GM12892 (cell line): ENCODE measurements at regions not wholly inside any gene's neighbourhood (a gene's known extent, or its start where the extent isn't known, plus 50 kb on each side); places are given as distances from the start of the nearest gene placed in this dataset.

Experiments
- POLR2A ChIP-seq: IDR thresholded peaks from 2 replicates; pipeline ENCODE4 v1.6.1; 2011; ENCODE audit warnings: low read depth, low read length, control low read depth
- POLR2AphosphoS5 ChIP-seq: IDR thresholded peaks from 2 replicates; pipeline ENCODE4 v1.6.1; 2011; ENCODE audit warnings: low read depth, low read length, control low read depth
- TAF1 ChIP-seq: IDR thresholded peaks from 2 replicates; pipeline ENCODE4 v1.6.1; 2011; ENCODE audit warnings: low read depth, mild to moderate bottlenecking, control low read depth, low read length, borderline replicate concordance

GRCh38 chr2:6043238-6043637, 351.1 kb downstream of the SOX11 start:
- TF ChIP-seq POLR2AphosphoS5 (no peak), TAF1 (no peak), POLR2A (no peak)
